Keratinocyte (primary cell): ENCODE measurements at regions not wholly inside any gene's neighbourhood (a gene's known extent, or its start where the extent isn't known, plus 50 kb on each side); places are given as distances from the start of the nearest gene placed in this dataset.

Experiments
- DNase-seq: peaks from one replicate; pipeline ENCODE4 v3.0.0-alpha.2; 2011; ENCODE audit warnings: low read depth, missing footprints, low spot score
- FAIRE-seq: peaks from 2 replicates; lab custom pipeline; 2011; peaks lifted over from hg19 to GRCh38; lab: Jason Lieb, UNC
- H2AFZ ChIP-seq: 2 replicates; pipeline ENCODE4 v1.6.0; 2012; ENCODE audit warnings: low read length, control low read depth, inconsistent platforms; ENCODE audit not compliant: control insufficient read depth
- H3K27ac ChIP-seq: 2 replicates; pipeline ENCODE4 v1.5.1; 2011; ENCODE audit warnings: low read length; ENCODE audit not compliant: control insufficient read depth, insufficient read depth
- H3K27me3 ChIP-seq: 3 replicates; pipeline ENCODE4 v1.6.0; 2011; ENCODE audit warnings: low read length; ENCODE audit not compliant: control insufficient read depth, insufficient read depth; ENCODE audit errors: extremely low read depth
- H3K36me3 ChIP-seq, 2 experiments: 2 replicates in 1 of 2; 3 replicates in 1 of 2; pipeline ENCODE4 v1.5.1; 2011; ENCODE audit warnings: low read length in 2 of 2, mild to moderate bottlenecking in 1 of 2; ENCODE audit not compliant: control insufficient read depth in 2 of 2, insufficient read depth in 2 of 2; ENCODE audit errors: extremely low read depth in 1 of 2
- H3K4me1 ChIP-seq: 3 replicates; pipeline ENCODE4 v1.5.1; 2011; ENCODE audit warnings: low read length; ENCODE audit not compliant: control insufficient read depth, insufficient read depth; ENCODE audit errors: extremely low read depth
- H3K4me2 ChIP-seq: 3 replicates; pipeline ENCODE4 v1.6.0; 2011; ENCODE audit warnings: low read depth, low read length; ENCODE audit not compliant: control insufficient read depth, insufficient read depth; ENCODE audit errors: extremely low read depth
- H3K4me3 ChIP-seq, 3 experiments: fragments of 200-600 bp in 1 of 3; sonication (generic) in 1 of 3; 2 replicates in 2 of 3; 3 replicates in 1 of 3; pipeline ENCODE4 v1.5.1; 2011 to 2016; ENCODE audit warnings: low read length in 3 of 3, mild to moderate bottlenecking in 3 of 3, control low read depth in 2 of 3, inconsistent platforms in 1 of 3, low read depth in 1 of 3, mixed read lengths in 1 of 3, mixed run types in 1 of 3, moderate library complexity in 1 of 3; ENCODE audit not compliant: control insufficient read depth in 2 of 3, insufficient read depth in 2 of 3; ENCODE audit errors: extremely low read depth in 1 of 3
- H3K79me2 ChIP-seq: 2 replicates; pipeline ENCODE4 v1.6.0; 2012; ENCODE audit warnings: low read length; ENCODE audit not compliant: control insufficient read depth, insufficient read depth
- H3K9ac ChIP-seq: 3 replicates; pipeline ENCODE4 v1.6.0; 2011; ENCODE audit warnings: low read length; ENCODE audit not compliant: control insufficient read depth, insufficient read depth; ENCODE audit errors: extremely low read depth
- H3K9me1 ChIP-seq: 3 replicates; pipeline ENCODE4 v1.6.0; 2011; ENCODE audit warnings: low read length; ENCODE audit not compliant: control insufficient read depth, insufficient read depth; ENCODE audit errors: extremely low read depth
- H3K9me3 ChIP-seq: 2 replicates; pipeline ENCODE4 v1.5.1; 2012; ENCODE audit warnings: low read depth, low read length; ENCODE audit not compliant: control insufficient read depth
- H4K20me1 ChIP-seq: 3 replicates; pipeline ENCODE4 v1.6.0; 2011; ENCODE audit warnings: low read length; ENCODE audit not compliant: control insufficient read depth, insufficient read depth; ENCODE audit errors: extremely low read depth
- CTCF ChIP-seq, 3 experiments: IDR thresholded peaks in 1 of 3; conservative IDR thresholded peaks in 1 of 3; optimal IDR thresholded peaks in 1 of 3; 2 replicates in 2 of 3; 3 replicates in 1 of 3; pipeline versions ENCODE3 to v1.5.1; 2011; ENCODE audit warnings: low read length in 3 of 3, mild to moderate bottlenecking in 3 of 3, moderate library complexity in 2 of 3, control low read depth in 1 of 3, inconsistent platforms in 1 of 3; ENCODE audit not compliant: insufficient read depth in 2 of 3; ENCODE audit errors: extremely low read depth in 1 of 3
- EZH2 ChIP-seq: IDR thresholded peaks from one replicate; pipeline ENCODE4 v1.6.1; 2012; ENCODE audit warnings: inconsistent platforms, mild to moderate bottlenecking, low read length, moderate library complexity
- dilution Hi-C: fragments of 300-500 bp; cut with MboI; formaldehyde crosslinking; loops from one replicate; pipeline ENCODE4 v1.7.0; 2020; ENCODE audit warnings: low sequenced_read_pairs; ENCODE audit not compliant: extremely low pct_ligation_motif_present

- TF ChIP-seq CTCF (optimal IDR thresholded peaks at IDR 0.05 in 1 of 3, IDR thresholded peaks at IDR 0.05 in 1 of 3, conservative IDR thresholded peaks at IDR 0.05 in 1 of 3; ENCODE audit: extremely low read depth in 1 of 3, insufficient read depth in 2 of 3, low read length in 3 of 3) (no peak), EZH2 (no peak)
- Histone ChIP-seq H3K27ac (no peak overlapping the region), H3K9me3 (no peaks in the 10 kb centered on the region), H3K27me3 (no peaks in the 10 kb centered on the region), H2AFZ (no peak overlapping the region), H3K4me2 (no peak overlapping the region), H3K36me3 (no peaks in the 10 kb centered on the region), H3K79me2 (no peaks in the 10 kb centered on the region), H3K4me3 (no peak overlapping the region), H3K4me1 (no peaks in the 10 kb centered on the region), H3K9ac (no peak overlapping the region), H3K9me1 (no peaks in the 10 kb centered on the region), H4K20me1 (no peaks in the 10 kb centered on the region)
- no peak for FAIRE-seq
- DNase-seq, result no peak
- dilution Hi-C loops, result no loop called here
These were observed 1244.7 kb upstream of the B3GALT2 start for GRCh38 chr1:194431121-194431520.

GRCh38 chr1:194420706-194421105 is 1234.3 kb upstream of the B3GALT2 start:
- H3K9ac ChIP-seq, result no peak overlapping the region
- H3K4me3 ChIP-seq, result no peak overlapping the region
- no peaks in the 10 kb centered on the region for H3K4me1 ChIP-seq
- FAIRE-seq (no peak), DNase-seq (no peak)
- no peaks in the 10 kb centered on the region for H3K27me3 ChIP-seq
- no peak overlapping the region for H3K4me2 ChIP-seq
- H3K9me3 ChIP-seq, result no peaks in the 10 kb centered on the region
- no peak overlapping the region for H2AFZ ChIP-seq
- no peak overlapping the region for H3K27ac ChIP-seq
- dilution Hi-C loops, result no loop called here
- H3K36me3 ChIP-seq, result no peaks in the 10 kb centered on the region
- no peaks in the 10 kb centered on the region for H3K79me2 ChIP-seq
- TF ChIP-seq CTCF (optimal IDR thresholded peaks at IDR 0.05 in 1 of 3, IDR thresholded peaks at IDR 0.05 in 1 of 3, conservative IDR thresholded peaks at IDR 0.05 in 1 of 3; ENCODE audit: extremely low read depth in 1 of 3, insufficient read depth in 2 of 3, low read length in 3 of 3), result no peak
- no peak for TF ChIP-seq EZH2
- no peaks in the 10 kb centered on the region for H4K20me1 ChIP-seq
- H3K9me1 ChIP-seq, result no peaks in the 10 kb centered on the region
